B cell (primary cell): ENCODE measurements at regions not wholly inside any gene's neighbourhood (a gene's known extent, or its start where the extent isn't known, plus 50 kb on each side); places are given as distances from the start of the nearest gene placed in this dataset.

ENCODE experiments used
- ATAC-seq: fragments of 200-7000 bp; cut with Tn5 transposase; one replicate; pipeline ENCODE4 v1.10.0; 2021; ENCODE audit warnings: low read depth, mild to moderate bottlenecking, moderate number of reproducible peaks, moderate library complexity
- CTCF ChIA-PET: fragments of 350-600 bp; sonication (Branson Sonifier 250); formaldehyde crosslinking; loops from one replicate; lab custom pipeline; 2021; ENCODE audit warnings: antibody characterized with exemption, inconsistent platforms; lab: Charles Lee
- POLR2A ChIA-PET: fragments of 350-600 bp; sonication (Branson Sonifier 250); formaldehyde crosslinking; loops from one replicate; lab custom pipeline; 2021; ENCODE audit warnings: antibody characterized with exemption; lab: Charles Lee
- DNase-seq: peaks from one replicate; pipeline ENCODE4 v3.0.0; 2013
- H2AFZ ChIP-seq: 2 replicates; pipeline ENCODE4 v1.6.1; 2012; ENCODE audit warnings: mild to moderate bottlenecking, low read depth, low read length; ENCODE audit not compliant: insufficient read depth, poor library complexity, severe bottlenecking
- H3K27ac ChIP-seq, 2 donors: 1 replicate in 1 of 2; 2 replicates in 1 of 2; pipeline ENCODE4 v1.5.1; 2012 to 2013; ENCODE audit warnings: low read length in 2 of 2, mild to moderate bottlenecking in 2 of 2, moderate library complexity in 1 of 2
- H3K27me3 ChIP-seq, 4 experiments: fragments of 200-600 bp in 1 of 4; sonication (generic) in 1 of 4; replicated peaks in 1 of 4; 1 replicate in 2 of 4; 2 replicates in 2 of 4; pipeline versions ENCODE4 v1.6.1 to v1.7.0; 2013 to 2016; ENCODE audit warnings: low read length in 3 of 4, mild to moderate bottlenecking in 2 of 4, mixed read lengths in 1 of 4, moderate library complexity in 1 of 4; ENCODE audit not compliant: insufficient read depth in 4 of 4, control insufficient read depth in 3 of 4; ENCODE audit errors: control extremely low read depth in 1 of 4
- H3K36me3 ChIP-seq, 2 experiments: replicated peaks in 1 of 2; 1 replicate in 1 of 2; 2 replicates in 1 of 2; pipeline versions ENCODE4 v1.6.1 to v1.7.1; 2013; ENCODE audit warnings: low read length in 1 of 2; ENCODE audit not compliant: insufficient read depth in 2 of 2, control insufficient read depth in 1 of 2; ENCODE audit errors: control extremely low read depth in 1 of 2, extremely low read depth in 1 of 2
- H3K4me1 ChIP-seq, 2 donors: fragments of 200-600 bp in 1 of 2; sonication (generic) in 1 of 2; 1 replicate in 1 of 2; 2 replicates in 1 of 2; pipeline versions ENCODE4 v1.5.1 to v1.6.1; 2013 to 2017; ENCODE audit warnings: low read length in 2 of 2; ENCODE audit not compliant: control insufficient read depth in 2 of 2, insufficient read depth in 2 of 2
- H3K4me2 ChIP-seq: replicated peaks from 2 replicates; pipeline ENCODE3; 2012; ENCODE audit warnings: mild to moderate bottlenecking, low read depth, low read length; ENCODE audit not compliant: poor library complexity, severe bottlenecking
- H3K4me3 ChIP-seq, 5 experiments: fragments of 200-600 bp in 1 of 5; sonication (generic) in 1 of 5; 1 replicate in 3 of 5; 2 replicates in 2 of 5; pipeline versions ENCODE4 v1.5.1 to v1.7.0; 2011 to 2016; ENCODE audit warnings: low read length in 4 of 5, mild to moderate bottlenecking in 4 of 5, low read depth in 2 of 5, control low read depth in 1 of 5, moderate library complexity in 1 of 5; ENCODE audit not compliant: insufficient read depth in 1 of 5; ENCODE audit errors: control extremely low read depth in 1 of 5, extremely low read depth in 1 of 5
- H3K79me2 ChIP-seq: fragments of 200-600 bp; sonication (generic); one replicate; pipeline ENCODE4 v1.6.0; 2016; ENCODE audit warnings: low read length; ENCODE audit not compliant: control insufficient read depth, insufficient read depth
- H3K9ac ChIP-seq: fragments of 200-600 bp; sonication (generic); 2 replicates; pipeline ENCODE4 v1.6.1; 2017; ENCODE audit warnings: mild to moderate bottlenecking, low read length, moderate library complexity
- H3K9me3 ChIP-seq, 3 donors: one replicate each; pipeline versions ENCODE4 v1.6.1 to v1.7.1; 2013; ENCODE audit warnings: low read length in 2 of 3; ENCODE audit not compliant: control insufficient read depth in 2 of 3, insufficient read depth in 1 of 3; ENCODE audit errors: control extremely low read depth in 1 of 3
- H4K20me1 ChIP-seq: 2 replicates; pipeline ENCODE4 v1.6.0; 2012; ENCODE audit warnings: mild to moderate bottlenecking, low read length; ENCODE audit not compliant: insufficient read depth, control insufficient read depth, poor library complexity, severe bottlenecking
- H3K27ac Mint-ChIP-seq: one replicate; pipeline ENCODE4 v1.8.0; 2021; ENCODE audit warnings: mixed read lengths
- H3K27me3 Mint-ChIP-seq: one replicate; pipeline ENCODE4 v1.8.0; 2021; ENCODE audit warnings: mixed read lengths
- H3K4me1 Mint-ChIP-seq: one replicate; pipeline ENCODE4 v1.8.0; 2021; ENCODE audit warnings: mixed read lengths
- H3K4me3 Mint-ChIP-seq: one replicate; pipeline ENCODE4 v1.8.0; 2021; ENCODE audit warnings: mixed read lengths
- H3K9me3 Mint-ChIP-seq: one replicate; pipeline ENCODE4 v1.8.0; 2022; ENCODE audit warnings: mixed read lengths; ENCODE audit not compliant: insufficient read depth
- CTCF ChIP-seq: fragments of 200-600 bp; IDR thresholded peaks from one replicate; pipeline ENCODE4 v1.8.0; 2022; ENCODE audit warnings: antibody characterized with exemption, mild to moderate bottlenecking
- EZH2 ChIP-seq: IDR thresholded peaks from 2 replicates; pipeline ENCODE4 v1.6.1; 2012; ENCODE audit warnings: borderline replicate concordance, low read depth, mild to moderate bottlenecking, moderate library complexity, low read length; ENCODE audit not compliant: insufficient read depth, poor library complexity, severe bottlenecking
- WGBS: methylation state at CpG from one replicate; pipeline ENCODE4 v1.1.5; 2013; ENCODE audit warnings: missing lambda C conversion rate; ENCODE audit not compliant: insufficient coverage; 5-methylcytosine and 5-hydroxymethylcytosine counted together
- intact Hi-C: fragments of 100-400 bp; cut with micrococcal nuclease; formaldehyde crosslinking; loops from one replicate; pipeline ENCODE4 v1.10.0; 2022

- no peak overlapping the region for H3K4me3 ChIP-seq
- POLR2A ChIA-PET, result no interaction called here
- Mint-ChIP-seq H3K9me3 (no peaks in the 10 kb centered on the region), H3K4me1 (no peaks in the 10 kb centered on the region), H3K27ac (no peak overlapping the region), H3K4me3 (no peak overlapping the region), H3K27me3 (peaks cover 38% of the 10 kb centered on the region)
- no peak overlapping the region for H3K27ac ChIP-seq
- H3K4me2 ChIP-seq, result no peak overlapping the region
- ATAC-seq (no peak), DNase-seq (no peak)
- H4K20me1 ChIP-seq, result no peaks in the 10 kb centered on the region
- no peaks in the 10 kb centered on the region for H3K36me3 ChIP-seq
- H2AFZ ChIP-seq, result no peak overlapping the region
- H3K79me2 ChIP-seq, result no peaks in the 10 kb centered on the region
- CTCF ChIA-PET, result no interaction called here
- H3K27me3 ChIP-seq, result peaks cover 0 to 5% (median 1%) of the 10 kb centered on the region in 4 experiments
- intact Hi-C loops, result no loop called here
- peaks cover 0 to 11% (median 0%) of the 10 kb centered on the region in 3 donors for H3K9me3 ChIP-seq
- 96% methylated on average over 6 of the region's 6 CpGs for WGBS
- TF ChIP-seq CTCF (no peak), EZH2 (no peak)
- no peaks in the 10 kb centered on the region for H3K4me1 ChIP-seq
- no peak overlapping the region for H3K9ac ChIP-seq
Observed at GRCh38 chr20:50436052-50436656, 74.0 kb upstream of the PTPN1 start.

GRCh38 chr20:50436696-50437095 is 73.5 kb upstream of the PTPN1 start:
- intact Hi-C loops, result no loop called here
- Histone ChIP-seq H3K79me2 (no peaks in the 10 kb centered on the region), H3K27ac (no peak overlapping the region), H3K36me3 (no peaks in the 10 kb centered on the region), H3K9me3 (peaks cover 0 to 11% (median 0%) of the 10 kb centered on the region in 3 donors), H3K9ac (no peak overlapping the region), H3K4me3 (no peak overlapping the region), H3K27me3 (peaks cover 0 to 3% (median 1%) of the 10 kb centered on the region in 4 experiments), H4K20me1 (no peaks in the 10 kb centered on the region), H3K4me2 (no peak overlapping the region), H2AFZ (no peak overlapping the region), H3K4me1 (no peaks in the 10 kb centered on the region)
- 98% methylated on average over 5 of the region's 8 CpGs for WGBS
- no peaks in the 10 kb centered on the region for H3K9me3 Mint-ChIP-seq
- H3K4me3 Mint-ChIP-seq, result no peak overlapping the region
- no peak overlapping the region for H3K27ac Mint-ChIP-seq
- no peaks in the 10 kb centered on the region for H3K4me1 Mint-ChIP-seq
- CTCF ChIA-PET, result no interaction called here
- peaks cover 35% of the 10 kb centered on the region for H3K27me3 Mint-ChIP-seq
- ATAC-seq, result no peak
- TF ChIP-seq CTCF, result no peak
- TF ChIP-seq EZH2, result no peak
- DNase-seq, result no peak
- POLR2A ChIA-PET, result no interaction called here
